ENCODE measurements at regions not wholly inside any gene's neighbourhood (a gene's known extent, or its start where the extent isn't known, plus 50 kb on each side); places are given as distances from the start of the nearest gene placed in this dataset.

- TF ChIP-seq CTCF (IDR thresholded peaks at IDR 0.05) (no peak), TCF7L2 (IDR thresholded peaks at IDR 0.05; ENCODE audit: low read depth, low read length) (no peak)
These were observed 145.1 kb downstream of the TSHZ3 start for GRCh38 chr19:31204115-31204514.

All from Panc1 (cell line).